ENCODE measurements at regions not wholly inside any gene's neighbourhood (a gene's known extent, or its start where the extent isn't known, plus 50 kb on each side); places are given as distances from the start of the nearest gene placed in this dataset.

DNA sequence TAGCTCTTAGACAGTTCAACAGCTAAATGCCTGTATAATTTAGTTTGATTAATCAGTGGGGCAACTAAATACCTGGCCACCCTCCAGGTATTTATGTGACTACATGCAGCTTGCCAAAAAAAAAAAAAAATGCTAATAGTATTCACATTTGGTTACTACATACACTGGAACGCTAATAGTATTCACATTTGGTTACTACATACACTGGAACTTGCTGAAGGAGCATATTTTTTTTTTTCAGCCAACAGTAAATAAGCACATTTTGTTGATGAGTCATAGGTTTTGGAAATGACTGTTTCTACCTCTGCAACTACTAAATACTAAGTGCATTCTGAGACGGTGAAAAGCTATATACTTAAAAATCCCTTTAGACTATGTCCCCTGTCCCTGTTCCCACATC lies 1172.3 kb downstream of the LRFN5 start:
- TF ChIP-seq, protein P1, sequence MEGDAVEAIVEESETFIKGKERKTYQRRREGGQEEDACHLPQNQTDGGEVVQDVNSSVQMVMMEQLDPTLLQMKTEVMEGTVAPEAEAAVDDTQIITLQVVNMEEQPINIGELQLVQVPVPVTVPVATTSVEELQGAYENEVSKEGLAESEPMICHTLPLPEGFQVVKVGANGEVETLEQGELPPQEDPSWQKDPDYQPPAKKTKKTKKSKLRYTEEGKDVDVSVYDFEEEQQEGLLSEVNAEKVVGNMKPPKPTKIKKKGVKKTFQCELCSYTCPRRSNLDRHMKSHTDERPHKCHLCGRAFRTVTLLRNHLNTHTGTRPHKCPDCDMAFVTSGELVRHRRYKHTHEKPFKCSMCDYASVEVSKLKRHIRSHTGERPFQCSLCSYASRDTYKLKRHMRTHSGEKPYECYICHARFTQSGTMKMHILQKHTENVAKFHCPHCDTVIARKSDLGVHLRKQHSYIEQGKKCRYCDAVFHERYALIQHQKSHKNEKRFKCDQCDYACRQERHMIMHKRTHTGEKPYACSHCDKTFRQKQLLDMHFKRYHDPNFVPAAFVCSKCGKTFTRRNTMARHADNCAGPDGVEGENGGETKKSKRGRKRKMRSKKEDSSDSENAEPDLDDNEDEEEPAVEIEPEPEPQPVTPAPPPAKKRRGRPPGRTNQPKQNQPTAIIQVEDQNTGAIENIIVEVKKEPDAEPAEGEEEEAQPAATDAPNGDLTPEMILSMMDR (IDR thresholded peaks at IDR 0.05): no peak
- TF ChIP-seq EZH2 (IDR thresholded peaks at IDR 0.05; ENCODE audit: borderline replicate concordance, insufficient read depth, low read depth, low read length, poor library complexity, severe bottlenecking): no peak

Measured in B cell (primary cell).